H9 (cell line): ENCODE measurements at regions not wholly inside any gene's neighbourhood (a gene's known extent, or its start where the extent isn't known, plus 50 kb on each side); places are given as distances from the start of the nearest gene placed in this dataset.

Source experiments
- DNase-seq: peaks from one replicate; pipeline ENCODE4 v3.0.0-alpha.2; 2017
- H2AFZ ChIP-seq: one replicate; pipeline ENCODE4 v1.6.1; 2013; ENCODE audit warnings: mild to moderate bottlenecking, low read length, control low read depth, moderate library complexity
- H2AK5ac ChIP-seq: 2 replicates; pipeline ENCODE4 v1.6.1; 2013; ENCODE audit warnings: low read length, control low read depth, mixed read lengths; ENCODE audit not compliant: insufficient read length
- H2BK120ac ChIP-seq: one replicate; pipeline ENCODE4 v1.6.1; 2013; ENCODE audit warnings: low read depth, mild to moderate bottlenecking, low read length, control low read depth, inconsistent platforms; ENCODE audit not compliant: poor library complexity, severe bottlenecking
- H2BK12ac ChIP-seq: 2 replicates; pipeline ENCODE4 v1.6.1; 2013; ENCODE audit warnings: low read length, control low read depth, mixed read lengths, low read depth; ENCODE audit not compliant: insufficient read length
- H2BK15ac ChIP-seq: 2 replicates; pipeline ENCODE4 v1.6.1; 2013; ENCODE audit warnings: low read depth, low read length, control low read depth
- H2BK20ac ChIP-seq: one replicate; pipeline ENCODE4 v1.6.1; 2013; ENCODE audit warnings: low read depth, mild to moderate bottlenecking, low read length, control low read depth, inconsistent platforms; ENCODE audit not compliant: poor library complexity, severe bottlenecking
- H2BK5ac ChIP-seq: 2 replicates; pipeline ENCODE4 v1.6.1; 2013; ENCODE audit warnings: low read length, control low read depth, mixed read lengths; ENCODE audit not compliant: insufficient read length
- H3K14ac ChIP-seq: 2 replicates; pipeline ENCODE4 v1.6.1; 2013; ENCODE audit warnings: low read length, control low read depth; ENCODE audit not compliant: insufficient read depth
- H3K18ac ChIP-seq: 2 replicates; pipeline ENCODE4 v1.6.1; 2013; ENCODE audit warnings: low read depth, mild to moderate bottlenecking, mixed read lengths, low read length, control low read depth; ENCODE audit not compliant: insufficient read length
- H3K23ac ChIP-seq: 2 replicates; pipeline ENCODE4 v1.6.1; 2013; ENCODE audit warnings: low read length, control low read depth, mixed read lengths, low read depth; ENCODE audit not compliant: insufficient read length
- H3K23me2 ChIP-seq: 2 replicates; pipeline ENCODE4 v1.6.1; 2013; ENCODE audit warnings: low read depth, mild to moderate bottlenecking, mixed read lengths, low read length, control low read depth; ENCODE audit not compliant: insufficient read length, poor library complexity, severe bottlenecking
- H3K27ac ChIP-seq: 2 replicates; pipeline ENCODE4 v1.5.1; 2013; ENCODE audit warnings: low read length, control low read depth, mixed read lengths, low read depth; ENCODE audit not compliant: insufficient read length
- H3K27me3 ChIP-seq: 2 replicates; pipeline ENCODE4 v1.6.1; 2013; ENCODE audit warnings: low read length, control low read depth, inconsistent platforms; ENCODE audit not compliant: insufficient read depth
- H3K4ac ChIP-seq: 2 replicates; pipeline ENCODE4 v1.6.1; 2013; ENCODE audit warnings: low read depth, mild to moderate bottlenecking, control low read depth, inconsistent platforms, low read length, moderate library complexity
- H3K4me1 ChIP-seq: 2 replicates; pipeline ENCODE4 v1.6.1; 2013; ENCODE audit warnings: low read length, control low read depth, inconsistent platforms; ENCODE audit not compliant: insufficient read depth
- H3K4me2 ChIP-seq: 2 replicates; pipeline ENCODE4 v1.6.1; 2013; ENCODE audit warnings: low read length, control low read depth, mixed read lengths; ENCODE audit not compliant: insufficient read length, insufficient read depth
- H3K56ac ChIP-seq: 2 replicates; pipeline ENCODE4 v1.6.1; 2013; ENCODE audit warnings: low read depth, mild to moderate bottlenecking, mixed read lengths, low read length, control low read depth; ENCODE audit not compliant: insufficient read length
- H3K79me1 ChIP-seq: 2 replicates; pipeline ENCODE4 v1.6.1; 2013; ENCODE audit warnings: low read depth, mild to moderate bottlenecking, moderate library complexity, low read length, control low read depth, inconsistent platforms; ENCODE audit not compliant: insufficient read depth, poor library complexity, severe bottlenecking
- H3K79me2 ChIP-seq: 2 replicates; pipeline ENCODE4 v1.6.1; 2013; ENCODE audit warnings: low read length, control low read depth, inconsistent platforms; ENCODE audit not compliant: insufficient read depth
- H3K9ac ChIP-seq: 2 replicates; pipeline ENCODE4 v1.6.1; 2013; ENCODE audit warnings: low read length, control low read depth, mixed read lengths; ENCODE audit not compliant: insufficient read length; ENCODE audit errors: extremely low read depth
- H3K9me3 ChIP-seq: one replicate; pipeline ENCODE4 v1.6.1; 2013; ENCODE audit warnings: low read depth, low read length, inconsistent platforms; ENCODE audit not compliant: control insufficient read depth
- H3T11ph ChIP-seq: one replicate; pipeline ENCODE4 v1.6.1; 2013; ENCODE audit warnings: mild to moderate bottlenecking, low read length, control low read depth, inconsistent platforms
- H4K20me1 ChIP-seq: one replicate; pipeline ENCODE4 v1.6.1; 2013; ENCODE audit not compliant: control insufficient read depth, insufficient read length, insufficient read depth
- H4K5ac ChIP-seq: 2 replicates; pipeline ENCODE4 v1.6.1; 2013; ENCODE audit warnings: low read depth, mild to moderate bottlenecking, mixed read lengths, low read length, control low read depth; ENCODE audit not compliant: insufficient read length
- H4K8ac ChIP-seq: replicated peaks from 2 replicates; pipeline ENCODE4 v1.6.1; 2013; ENCODE audit warnings: low read length, control low read depth, mixed read lengths, low read depth; ENCODE audit not compliant: insufficient read length
- H4K91ac ChIP-seq: 2 replicates; pipeline ENCODE4 v1.6.1; 2013; ENCODE audit warnings: low read depth, mild to moderate bottlenecking, moderate library complexity, mixed read lengths, low read length, control low read depth; ENCODE audit not compliant: insufficient read length
- H3K27ac Mint-ChIP-seq, 3 experiments: 2 replicates in 2 of 3; 3 replicates in 1 of 3; pipeline ENCODE4 v1.8.0; 2020 to 2021; ENCODE audit warnings: mixed read lengths in 3 of 3, mild to moderate bottlenecking in 1 of 3, moderate library complexity in 1 of 3
- H3K27me3 Mint-ChIP-seq: 2 replicates; pipeline ENCODE4 v1.8.0; 2021; ENCODE audit warnings: low read depth, mild to moderate bottlenecking, moderate library complexity, mixed read lengths
- H3K36me3 Mint-ChIP-seq, 3 experiments: 2 replicates in 2 of 3; 3 replicates in 1 of 3; pipeline ENCODE4 v1.8.0; 2020 to 2021; ENCODE audit warnings: low read depth in 3 of 3, mixed read lengths in 3 of 3; ENCODE audit not compliant: insufficient read depth in 1 of 3
- H3K4me1 Mint-ChIP-seq, 2 experiments: 2 replicates each; pipeline ENCODE4 v1.8.0; 2020; ENCODE audit warnings: mixed read lengths in 2 of 2
- H3K4me3 Mint-ChIP-seq, 2 experiments: 2 replicates in 1 of 2; 3 replicates in 1 of 2; pipeline ENCODE4 v1.8.0; 2020 to 2021; ENCODE audit warnings: mild to moderate bottlenecking in 2 of 2, mixed read lengths in 2 of 2, moderate library complexity in 1 of 2
- H3K9me3 Mint-ChIP-seq, 2 experiments: 2 replicates in 1 of 2; 3 replicates in 1 of 2; pipeline ENCODE4 v1.8.0; 2020; ENCODE audit warnings: mild to moderate bottlenecking in 2 of 2, mixed read lengths in 2 of 2, moderate library complexity in 1 of 2
- WGBS: extraction: QIAGEN DNeasy Blood & Tissue Kit; methylation state at CpG from one replicate; pipeline ENCODE4 v1.1.7; 2013; ENCODE audit warnings: missing lambda C conversion rate, low lambda C conversion rate, mixed read lengths; ENCODE audit not compliant: insufficient read length; ENCODE audit errors: extremely low coverage; 5-methylcytosine and 5-hydroxymethylcytosine counted together
- TF ChIP-seq, protein P1 (sequence below): fragments of 200-600 bp; sonication (generic); conservative IDR thresholded peaks from 3 replicates; pipeline ENCODE4 v1.8.0; 2021; ENCODE audit warnings: antibody characterized with exemption, mild to moderate bottlenecking

DNA sequence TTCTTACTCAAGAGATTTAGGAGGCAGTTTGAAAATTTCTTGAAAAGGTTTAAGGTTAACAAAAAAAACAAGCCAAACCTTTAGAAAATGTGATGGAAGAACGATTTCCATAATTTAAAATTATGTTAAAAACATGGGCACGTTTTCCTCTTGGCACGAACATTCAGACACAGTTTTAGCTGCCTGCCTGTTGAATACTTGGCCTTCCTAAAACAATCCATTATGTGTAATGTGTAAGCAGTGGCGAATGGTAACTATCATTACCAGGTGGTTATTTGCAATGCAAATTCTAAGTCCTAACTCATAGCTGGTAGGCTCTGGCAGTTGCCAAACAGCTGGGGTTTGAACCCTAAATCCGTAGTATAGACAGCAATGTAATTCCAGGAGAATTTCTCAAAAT, 1425.7 kb upstream of the SLC10A2 start:
- H3K9me3 Mint-ChIP-seq = peaks cover 8 to 11% of the 10 kb centered on the region in 2 experiments
- H4K5ac ChIP-seq = no peak overlapping the region

More for the DNA sequence above, 1425.7 kb upstream of the SLC10A2 start:
- Histone ChIP-seq H2BK20ac (no peak overlapping the region), H4K20me1 (no peaks in the 10 kb centered on the region), H2AFZ (no peak overlapping the region), H3K4ac (no peak overlapping the region), H3K14ac (no peak overlapping the region), H3T11ph (no peak overlapping the region), H3K56ac (no peak overlapping the region), H3K23me2 (no peaks in the 10 kb centered on the region), H2AK5ac (no peak overlapping the region), H3K27ac (no peak overlapping the region), H4K8ac (no peak overlapping the region), H2BK12ac (no peak overlapping the region), H3K27me3 (no peaks in the 10 kb centered on the region), H3K9me3 (no peaks in the 10 kb centered on the region), H3K4me1 (no peaks in the 10 kb centered on the region), H3K23ac (no peak overlapping the region), H3K79me2 (no peaks in the 10 kb centered on the region), H4K91ac (no peak overlapping the region), H2BK15ac (no peak overlapping the region), H3K79me1 (no peaks in the 10 kb centered on the region), H3K9ac (no peak overlapping the region), H3K18ac (no peak overlapping the region), H2BK5ac (no peak overlapping the region), H3K4me2 (no peak overlapping the region), H2BK120ac (no peak overlapping the region)
- WGBS = no CpG with 5 or more reads among the region's 5 CpGs
- H3K4me3 Mint-ChIP-seq = no peak overlapping the region
- H3K4me1 Mint-ChIP-seq = no peaks in the 10 kb centered on the region; a peak in 1 of 4 replicates
- no peaks in the 10 kb centered on the region for H3K27me3 Mint-ChIP-seq
- H3K36me3 Mint-ChIP-seq = peaks cover 0 to 11% (median 4%) of the 10 kb centered on the region in 3 experiments; a peak in 5 of 7 replicates
- TF ChIP-seq, protein P1, sequence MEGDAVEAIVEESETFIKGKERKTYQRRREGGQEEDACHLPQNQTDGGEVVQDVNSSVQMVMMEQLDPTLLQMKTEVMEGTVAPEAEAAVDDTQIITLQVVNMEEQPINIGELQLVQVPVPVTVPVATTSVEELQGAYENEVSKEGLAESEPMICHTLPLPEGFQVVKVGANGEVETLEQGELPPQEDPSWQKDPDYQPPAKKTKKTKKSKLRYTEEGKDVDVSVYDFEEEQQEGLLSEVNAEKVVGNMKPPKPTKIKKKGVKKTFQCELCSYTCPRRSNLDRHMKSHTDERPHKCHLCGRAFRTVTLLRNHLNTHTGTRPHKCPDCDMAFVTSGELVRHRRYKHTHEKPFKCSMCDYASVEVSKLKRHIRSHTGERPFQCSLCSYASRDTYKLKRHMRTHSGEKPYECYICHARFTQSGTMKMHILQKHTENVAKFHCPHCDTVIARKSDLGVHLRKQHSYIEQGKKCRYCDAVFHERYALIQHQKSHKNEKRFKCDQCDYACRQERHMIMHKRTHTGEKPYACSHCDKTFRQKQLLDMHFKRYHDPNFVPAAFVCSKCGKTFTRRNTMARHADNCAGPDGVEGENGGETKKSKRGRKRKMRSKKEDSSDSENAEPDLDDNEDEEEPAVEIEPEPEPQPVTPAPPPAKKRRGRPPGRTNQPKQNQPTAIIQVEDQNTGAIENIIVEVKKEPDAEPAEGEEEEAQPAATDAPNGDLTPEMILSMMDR = no peak
- no peak for DNase-seq
- no peak overlapping the region for H3K27ac Mint-ChIP-seq
